HepG2 (cell line): ENCODE measurements at regions not wholly inside any gene's neighbourhood (a gene's known extent, or its start where the extent isn't known, plus 50 kb on each side); places are given as distances from the start of the nearest gene placed in this dataset.

Experiments
- ATAC-seq: fragments of 200-7000 bp; cut with Tn5 transposase; 3 replicates; pipeline ENCODE4 v1.9.1; 2020; ENCODE audit warnings: mild to moderate bottlenecking, moderate library complexity
- BruUV-seq: library from RNA; stranded (reverse); fragments of 400-500 nt; replicated peaks from 2 replicates; lab custom pipeline; 2021; lab: Mats Ljungman, UMichigan
- CTCF ChIA-PET: fragments of 300-600 bp; formaldehyde crosslinking; extraction: SDS; loops from one replicate; lab custom pipeline; 2021; ENCODE audit warnings: low total read pairs, inconsistent platforms, low intra/inter-chr PET ratio; lab: Yijun Ruan, JAX
- POLR2A ChIA-PET: fragments of 350-600 bp; sonication (Branson Sonifier 250); formaldehyde crosslinking; loops from one replicate; lab custom pipeline; 2020; ENCODE audit warnings: antibody characterized with exemption, inconsistent platforms; lab: Yijun Ruan, JAX
- DNase-seq: peaks from one replicate; pipeline ENCODE4 v3.0.0-alpha.2; 2015; ENCODE audit warnings: low spot score
- FAIRE-seq: peaks from 3 replicates; lab custom pipeline; 2011; peaks lifted over from hg19 to GRCh38; lab: Jason Lieb, UNC
- H2AFZ ChIP-seq: one replicate; pipeline ENCODE4 v1.6.1; 2011; ENCODE audit warnings: low read length, inconsistent platforms
- H3K27ac ChIP-seq: fragments of 300-600 bp; 3 replicates; pipeline ENCODE4 v1.8.0; 2011; ENCODE audit warnings: mixed run types, mild to moderate bottlenecking, mixed read lengths, low read length, inconsistent platforms; ENCODE audit not compliant: insufficient read depth; ENCODE audit errors: extremely low read length
- H3K27me3 ChIP-seq, 2 experiments: fragments of 200-600 bp in 1 of 2; 2 replicates in 1 of 2; 3 replicates in 1 of 2; pipeline versions ENCODE4 v1.6.0 to v1.8.0; 2011; ENCODE audit warnings: low read length in 2 of 2, mild to moderate bottlenecking in 2 of 2, moderate library complexity in 2 of 2, inconsistent platforms in 1 of 2; ENCODE audit not compliant: insufficient read depth in 2 of 2, control insufficient read depth in 1 of 2
- H3K36me3 ChIP-seq, 2 experiments: fragments of 200-600 bp in 1 of 2; replicated peaks in 1 of 2; 2 replicates in 1 of 2; 3 replicates in 1 of 2; pipeline versions ENCODE4 v1.5.1 to v1.8.0; 2011; ENCODE audit warnings: low read length in 2 of 2, inconsistent platforms in 1 of 2; ENCODE audit not compliant: insufficient read depth in 2 of 2, control insufficient read depth in 1 of 2
- H3K4me1 ChIP-seq: 2 replicates; pipeline ENCODE4 v1.5.1; 2012; ENCODE audit warnings: low read length, inconsistent platforms; ENCODE audit not compliant: insufficient read depth
- H3K4me2 ChIP-seq: 2 replicates; pipeline ENCODE4 v1.6.0; 2011; ENCODE audit warnings: low read depth, low read length, inconsistent platforms
- H3K4me3 ChIP-seq, 3 experiments: fragments of 200-600 bp in 1 of 3; sonication (generic), shearing (Covaris generic) in 1 of 3; replicated peaks in 1 of 3; 2 replicates each; pipeline ENCODE4 v1.5.1; 2011 to 2016; ENCODE audit warnings: low read length in 3 of 3, inconsistent platforms in 2 of 3, low read depth in 2 of 3, mild to moderate bottlenecking in 2 of 3, control low read depth in 1 of 3, mixed read lengths in 1 of 3; ENCODE audit not compliant: insufficient read depth in 1 of 3
- H3K79me2 ChIP-seq: one replicate; pipeline ENCODE4 v1.6.1; 2011; ENCODE audit warnings: low read length, inconsistent platforms; ENCODE audit not compliant: insufficient read depth
- H3K9ac ChIP-seq: 2 replicates; pipeline ENCODE4 v1.6.0; 2011; ENCODE audit warnings: mild to moderate bottlenecking, low read depth, low read length, inconsistent platforms; ENCODE audit not compliant: insufficient read depth
- H3K9me3 ChIP-seq: 2 replicates; pipeline ENCODE4 v1.5.1; 2012; ENCODE audit warnings: mild to moderate bottlenecking, low read length
- H4K20me1 ChIP-seq: 2 replicates; pipeline ENCODE4 v1.6.0; 2011; ENCODE audit warnings: inconsistent platforms, mild to moderate bottlenecking, low read length, moderate library complexity; ENCODE audit not compliant: insufficient read depth
- CREM ChIP-seq, 2 experiments: sonication (generic) in 1 of 2; formaldehyde crosslinking in 1 of 2; IDR thresholded peaks; 2 replicates each; pipeline versions ENCODE4 v1.4.0 to v1.6.1; 2016 to 2020; ENCODE audit warnings: antibody characterized with exemption in 1 of 2, mild to moderate bottlenecking in 1 of 2, missing genetic modification reagents in 1 of 2
- JDP2 ChIP-seq: sonication (generic); formaldehyde crosslinking; IDR thresholded peaks from 2 replicates; pipeline ENCODE4 v1.8.1; 2022; ENCODE audit warnings: missing genetic modification reagents, borderline replicate concordance
- MAF1 ChIP-seq: sonication (generic); formaldehyde crosslinking; IDR thresholded peaks from 2 replicates; pipeline ENCODE4 v1.5.0; 2020; ENCODE audit warnings: missing genetic modification reagents, borderline replicate concordance
- NAIF1 ChIP-seq: sonication (generic); formaldehyde crosslinking; IDR thresholded peaks from 2 replicates; pipeline ENCODE4 v1.5.0; 2020; ENCODE audit warnings: mild to moderate bottlenecking, missing genetic modification reagents, borderline replicate concordance
- NCOA1 ChIP-seq: sonication (generic); formaldehyde crosslinking; IDR thresholded peaks from 2 replicates; pipeline ENCODE4 v1.9.0; 2021; ENCODE audit warnings: missing genetic modification reagents
- NPAS2 ChIP-seq: sonication (generic); formaldehyde crosslinking; IDR thresholded peaks from 2 replicates; pipeline ENCODE4 v1.8.0; 2022; ENCODE audit warnings: mild to moderate bottlenecking, missing genetic modification reagents, borderline replicate concordance
- PRMT3 ChIP-seq: sonication (generic); formaldehyde crosslinking; IDR thresholded peaks from 2 replicates; pipeline ENCODE4 v1.8.1; 2022; ENCODE audit warnings: low read depth, mild to moderate bottlenecking, moderate library complexity, missing genetic modification reagents, borderline replicate concordance
- RAD51 ChIP-seq: fragments of 450-650 bp; IDR thresholded peaks from 2 replicates; pipeline ENCODE4 v1.6.1; 2016; ENCODE audit warnings: borderline replicate concordance
- SMAD9 ChIP-seq: sonication (generic); formaldehyde crosslinking; IDR thresholded peaks from 2 replicates; pipeline ENCODE4 v1.5.1; 2020; ENCODE audit warnings: mild to moderate bottlenecking, missing genetic modification reagents
- ZNF234 ChIP-seq: sonication (generic); formaldehyde crosslinking; conservative IDR thresholded peaks from 2 replicates; pipeline ENCODE4 v1.5.1; 2020; ENCODE audit warnings: mild to moderate bottlenecking, missing genetic modification reagents
- ZNF468 ChIP-seq: sonication (generic); formaldehyde crosslinking; IDR thresholded peaks from 2 replicates; pipeline ENCODE4 v1.8.0; 2022; ENCODE audit warnings: mild to moderate bottlenecking, moderate library complexity, missing genetic modification reagents
- ZNF781 ChIP-seq: sonication (generic); formaldehyde crosslinking; IDR thresholded peaks from 2 replicates; pipeline ENCODE4 v1.5.1; 2020; ENCODE audit warnings: borderline replicate concordance, mild to moderate bottlenecking, missing genetic modification reagents; ENCODE audit errors: not compliant biosample characterization
- ZSCAN25 ChIP-seq: sonication (generic); formaldehyde crosslinking; IDR thresholded peaks from 2 replicates; pipeline ENCODE4 v1.8.0; 2022; ENCODE audit warnings: mild to moderate bottlenecking, missing genetic modification reagents
- WGBS: methylation state at CpG from one replicate; pipeline ENCODE4 v1.1.6; 2017; ENCODE audit warnings: low lambda C conversion rate; 5-methylcytosine and 5-hydroxymethylcytosine counted together
- in situ Hi-C: cut with HindIII; loops from 2 replicates; pipeline ENCODE4 v1.10.0; 2017; ENCODE audit warnings: low pct_unique_long_range_greater_than_20kb; ENCODE audit not compliant: extremely low pct_ligation_motif_present
- intact Hi-C: fragments of 100-400 bp; cut with micrococcal nuclease; formaldehyde crosslinking; loops from one replicate; pipeline ENCODE4 v1.10.0; 2022; ENCODE audit not compliant: unreplicated experiment
- TF ChIP-seq, protein P1 (sequence below): sonication (generic); formaldehyde crosslinking; IDR thresholded peaks from 2 replicates; pipeline ENCODE4 v1.4.0; 2020; ENCODE audit warnings: missing genetic modification reagents
- TF ChIP-seq, protein P2 (sequence below): sonication (generic); formaldehyde crosslinking; IDR thresholded peaks from 2 replicates; pipeline ENCODE4 v1.4.0; 2020; ENCODE audit warnings: missing genetic modification reagents
- TF ChIP-seq, protein P3 (sequence below): sonication (generic); formaldehyde crosslinking; IDR thresholded peaks from 2 replicates; pipeline ENCODE4 v1.4.0; 2020; ENCODE audit warnings: mild to moderate bottlenecking, missing genetic modification reagents

DNA sequence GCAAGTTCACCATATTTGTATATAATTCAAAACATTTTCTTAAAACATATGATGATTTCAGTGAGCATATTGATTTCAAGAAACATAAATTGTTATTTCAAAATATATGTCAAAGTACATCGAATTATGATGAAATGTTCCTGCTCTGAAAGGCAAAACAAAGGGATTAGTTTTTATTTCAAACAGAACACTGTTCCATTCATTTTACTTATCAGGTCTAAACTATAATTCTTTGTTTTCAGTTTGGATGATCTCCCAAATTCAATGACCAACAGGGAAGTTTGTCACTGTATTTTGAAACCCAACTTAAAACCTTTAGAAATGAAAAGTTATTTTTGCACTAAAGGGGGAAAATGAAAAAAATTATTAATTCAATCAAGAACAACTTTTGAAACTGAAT, 610.2 kb downstream of the SLITRK1 start:
- no TSS peak for BruUV-seq
- no peak for TF ChIP-seq NPAS2 (CRISPR knock-in tag)
- no peak for TF ChIP-seq CREM (IDR thresholded peaks at IDR 0.05)
- TF ChIP-seq CREM (CRISPR knock-in tag; IDR thresholded peaks at IDR 0.05), result no peak
- TF ChIP-seq RAD51, result no peak
- TF ChIP-seq PRMT3 (CRISPR knock-in tag), result no peak
- TF ChIP-seq, protein P1, sequence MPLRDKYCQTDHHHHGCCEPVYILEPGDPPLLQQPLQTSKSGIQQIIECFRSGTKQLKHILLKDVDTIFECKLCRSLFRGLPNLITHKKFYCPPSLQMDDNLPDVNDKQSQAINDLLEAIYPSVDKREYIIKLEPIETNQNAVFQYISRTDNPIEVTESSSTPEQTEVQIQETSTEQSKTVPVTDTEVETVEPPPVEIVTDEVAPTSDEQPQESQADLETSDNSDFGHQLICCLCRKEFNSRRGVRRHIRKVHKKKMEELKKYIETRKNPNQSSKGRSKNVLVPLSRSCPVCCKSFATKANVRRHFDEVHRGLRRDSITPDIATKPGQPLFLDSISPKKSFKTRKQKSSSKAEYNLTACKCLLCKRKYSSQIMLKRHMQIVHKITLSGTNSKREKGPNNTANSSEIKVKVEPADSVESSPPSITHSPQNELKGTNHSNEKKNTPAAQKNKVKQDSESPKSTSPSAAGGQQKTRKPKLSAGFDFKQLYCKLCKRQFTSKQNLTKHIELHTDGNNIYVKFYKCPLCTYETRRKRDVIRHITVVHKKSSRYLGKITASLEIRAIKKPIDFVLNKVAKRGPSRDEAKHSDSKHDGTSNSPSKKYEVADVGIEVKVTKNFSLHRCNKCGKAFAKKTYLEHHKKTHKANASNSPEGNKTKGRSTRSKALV (CRISPR knock-in tag), result no peak
- TF ChIP-seq MAF1, result no peak
- TF ChIP-seq, protein P2, sequence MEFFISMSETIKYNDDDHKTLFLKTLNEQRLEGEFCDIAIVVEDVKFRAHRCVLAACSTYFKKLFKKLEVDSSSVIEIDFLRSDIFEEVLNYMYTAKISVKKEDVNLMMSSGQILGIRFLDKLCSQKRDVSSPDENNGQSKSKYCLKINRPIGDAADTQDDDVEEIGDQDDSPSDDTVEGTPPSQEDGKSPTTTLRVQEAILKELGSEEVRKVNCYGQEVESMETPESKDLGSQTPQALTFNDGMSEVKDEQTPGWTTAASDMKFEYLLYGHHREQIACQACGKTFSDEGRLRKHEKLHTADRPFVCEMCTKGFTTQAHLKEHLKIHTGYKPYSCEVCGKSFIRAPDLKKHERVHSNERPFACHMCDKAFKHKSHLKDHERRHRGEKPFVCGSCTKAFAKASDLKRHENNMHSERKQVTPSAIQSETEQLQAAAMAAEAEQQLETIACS (CRISPR knock-in tag), result no peak
- no peak for TF ChIP-seq SMAD9 (CRISPR knock-in tag)
- TF ChIP-seq ZSCAN25, result no peak
- TF ChIP-seq JDP2 (CRISPR knock-in tag), result no peak
- no peak for TF ChIP-seq NAIF1 (CRISPR knock-in tag)
- TF ChIP-seq ZNF234 (CRISPR knock-in tag), result no peak
- TF ChIP-seq, protein P3, sequence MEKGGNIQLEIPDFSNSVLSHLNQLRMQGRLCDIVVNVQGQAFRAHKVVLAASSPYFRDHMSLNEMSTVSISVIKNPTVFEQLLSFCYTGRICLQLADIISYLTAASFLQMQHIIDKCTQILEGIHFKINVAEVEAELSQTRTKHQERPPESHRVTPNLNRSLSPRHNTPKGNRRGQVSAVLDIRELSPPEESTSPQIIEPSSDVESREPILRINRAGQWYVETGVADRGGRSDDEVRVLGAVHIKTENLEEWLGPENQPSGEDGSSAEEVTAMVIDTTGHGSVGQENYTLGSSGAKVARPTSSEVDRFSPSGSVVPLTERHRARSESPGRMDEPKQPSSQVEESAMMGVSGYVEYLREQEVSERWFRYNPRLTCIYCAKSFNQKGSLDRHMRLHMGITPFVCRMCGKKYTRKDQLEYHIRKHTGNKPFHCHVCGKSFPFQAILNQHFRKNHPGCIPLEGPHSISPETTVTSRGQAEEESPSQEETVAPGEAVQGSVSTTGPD, result no peak
- no peak for TF ChIP-seq ZNF781 (CRISPR knock-in tag)
- TF ChIP-seq ZNF468 (CRISPR knock-in tag), result no peak
- TF ChIP-seq NCOA1, result no peak
- no peaks in the 10 kb centered on the region for H3K4me1 ChIP-seq
- no peak overlapping the region for H3K4me3 ChIP-seq
- intact Hi-C loops, result no loop called here
- ATAC-seq, result no peak
- ChIA-PET POLR2A (no interaction called here), CTCF (no interaction called here)
- no peak overlapping the region for H3K4me2 ChIP-seq
- H2AFZ ChIP-seq, result no peak overlapping the region
- H4K20me1 ChIP-seq, result no peaks in the 10 kb centered on the region
- H3K9ac ChIP-seq, result no peak overlapping the region
- in situ Hi-C loops, result no loop called here
- WGBS, result 3% methylated on average over 1 of the region's 1 CpG
- no peak for FAIRE-seq
- no peak overlapping the region for H3K27ac ChIP-seq
- no peaks in the 10 kb centered on the region for H3K27me3 ChIP-seq
- peaks cover 49% of the 10 kb centered on the region for H3K9me3 ChIP-seq
- no peak for DNase-seq
- no peaks in the 10 kb centered on the region for H3K79me2 ChIP-seq
- no peaks in the 10 kb centered on the region for H3K36me3 ChIP-seq
